Activated CD8-positive, alpha-beta T cell treated with anti-CD3 and anti-CD28 coated beads for 36 hours (primary cell): ENCODE measurements at regions not wholly inside any gene's neighbourhood (a gene's known extent, or its start where the extent isn't known, plus 50 kb on each side); places are given as distances from the start of the nearest gene placed in this dataset.

ENCODE experiments used
- ATAC-seq: fragments of 200-7000 bp; cut with Tn5 transposase; one replicate; pipeline ENCODE4 v1.10.0; 2021; ENCODE audit warnings: mild to moderate bottlenecking, moderate library complexity
- CTCF ChIA-PET: fragments of 350-600 bp; sonication (Branson Sonifier 250); formaldehyde crosslinking; loops from one replicate; lab custom pipeline; 2021; ENCODE audit warnings: antibody characterized with exemption; lab: Charles Lee
- POLR2A ChIA-PET: fragments of 350-600 bp; sonication (Branson Sonifier 250); formaldehyde crosslinking; loops from one replicate; lab custom pipeline; 2021; ENCODE audit warnings: antibody characterized with exemption; lab: Charles Lee
- DNase-seq: peaks from one replicate; pipeline ENCODE4 v3.0.0-alpha.2; 2020
- H3K27ac Mint-ChIP-seq: one replicate; pipeline ENCODE4 v1.8.0; 2021; ENCODE audit warnings: mild to moderate bottlenecking, mixed read lengths
- H3K27me3 Mint-ChIP-seq: one replicate; pipeline ENCODE4 v1.8.0; 2021; ENCODE audit warnings: mixed read lengths
- H3K36me3 Mint-ChIP-seq: one replicate; pipeline ENCODE4 v1.8.0; 2021; ENCODE audit warnings: low read depth, mixed read lengths
- H3K4me1 Mint-ChIP-seq: one replicate; pipeline ENCODE4 v1.8.0; 2021; ENCODE audit warnings: low read depth, mixed read lengths
- H3K4me3 Mint-ChIP-seq: one replicate; pipeline ENCODE4 v1.8.0; 2021; ENCODE audit warnings: mild to moderate bottlenecking, moderate library complexity, mixed read lengths
- H3K9me3 Mint-ChIP-seq: one replicate; pipeline ENCODE4 v1.8.0; 2021; ENCODE audit warnings: mixed read lengths
- intact Hi-C: fragments of 100-400 bp; cut with micrococcal nuclease; formaldehyde crosslinking; loops from one replicate; pipeline ENCODE4 v1.10.0; 2022
- TF ChIP-seq, protein P1 (sequence below): fragments of 200-600 bp; IDR thresholded peaks from one replicate; pipeline ENCODE4 v1.8.0; 2022; ENCODE audit warnings: antibody characterized with exemption, mild to moderate bottlenecking

DNA sequence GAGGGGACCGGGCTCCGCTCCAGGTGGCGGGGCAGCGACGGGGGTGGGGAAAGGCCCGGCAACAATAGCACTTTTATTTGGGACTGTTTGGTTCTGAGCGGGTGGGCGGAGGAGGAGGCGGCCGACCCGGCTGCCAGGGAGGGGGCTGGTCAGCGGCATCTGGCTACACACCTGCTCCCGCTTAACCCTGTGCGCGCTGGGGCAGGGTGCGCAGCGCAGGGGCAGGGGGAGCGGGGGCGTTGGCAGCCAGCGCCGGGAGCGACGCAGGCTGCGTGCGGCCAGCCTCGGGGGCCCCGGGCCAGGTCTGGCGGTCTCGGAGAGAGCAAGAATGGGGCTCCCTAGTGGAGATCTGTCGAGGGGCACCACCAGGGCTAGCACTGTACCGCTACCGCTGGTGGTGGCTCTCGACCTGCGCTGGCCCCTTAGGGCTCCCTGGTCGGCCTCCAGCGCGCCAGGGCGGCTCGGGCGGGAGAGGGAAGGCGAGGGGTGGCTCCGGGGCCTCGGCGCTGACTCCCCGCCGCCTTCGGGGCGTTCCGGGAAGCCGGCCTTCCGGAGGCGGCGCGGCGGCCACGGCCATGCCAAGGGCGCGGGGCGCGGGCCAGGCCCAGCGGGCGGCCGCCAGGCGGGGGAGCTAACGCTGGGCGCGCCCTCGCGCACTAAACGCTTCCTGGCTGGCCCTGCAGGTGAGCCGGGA is 92.4 kb downstream of the NCR2 start:
- Mint-ChIP-seq H3K4me1 (peaks cover 14% of the 10 kb centered on the region), H3K27me3 (peaks cover 22% of the 10 kb centered on the region), H3K9me3 (no peaks in the 10 kb centered on the region), H3K4me3 (peak overlapping the region; percentile 34), H3K36me3 (no peaks in the 10 kb centered on the region), H3K27ac (no peak overlapping the region)
- TF ChIP-seq, protein P1, sequence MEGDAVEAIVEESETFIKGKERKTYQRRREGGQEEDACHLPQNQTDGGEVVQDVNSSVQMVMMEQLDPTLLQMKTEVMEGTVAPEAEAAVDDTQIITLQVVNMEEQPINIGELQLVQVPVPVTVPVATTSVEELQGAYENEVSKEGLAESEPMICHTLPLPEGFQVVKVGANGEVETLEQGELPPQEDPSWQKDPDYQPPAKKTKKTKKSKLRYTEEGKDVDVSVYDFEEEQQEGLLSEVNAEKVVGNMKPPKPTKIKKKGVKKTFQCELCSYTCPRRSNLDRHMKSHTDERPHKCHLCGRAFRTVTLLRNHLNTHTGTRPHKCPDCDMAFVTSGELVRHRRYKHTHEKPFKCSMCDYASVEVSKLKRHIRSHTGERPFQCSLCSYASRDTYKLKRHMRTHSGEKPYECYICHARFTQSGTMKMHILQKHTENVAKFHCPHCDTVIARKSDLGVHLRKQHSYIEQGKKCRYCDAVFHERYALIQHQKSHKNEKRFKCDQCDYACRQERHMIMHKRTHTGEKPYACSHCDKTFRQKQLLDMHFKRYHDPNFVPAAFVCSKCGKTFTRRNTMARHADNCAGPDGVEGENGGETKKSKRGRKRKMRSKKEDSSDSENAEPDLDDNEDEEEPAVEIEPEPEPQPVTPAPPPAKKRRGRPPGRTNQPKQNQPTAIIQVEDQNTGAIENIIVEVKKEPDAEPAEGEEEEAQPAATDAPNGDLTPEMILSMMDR: no peak
- POLR2A ChIA-PET: interaction anchor here (2.5 kb wide), 1 partner anchor 11 kb away, joined by 7 read pairs; no protein-coding TSS in a partner anchor
- DNase-seq (peak; percentile 43), ATAC-seq (peak; percentile 32)
- CTCF ChIA-PET: interaction anchor here (1.0 to 1.4 kb wide), 2 partner anchors 15 to 121 kb away, joined by 3 read pairs; no protein-coding TSS in a partner anchor
- intact Hi-C loops: loop anchor here (5.0 to 10.0 kb wide), 2 partner anchors 55 to 117 kb away; partner anchors contain the start of gene FOXP4

DNA sequence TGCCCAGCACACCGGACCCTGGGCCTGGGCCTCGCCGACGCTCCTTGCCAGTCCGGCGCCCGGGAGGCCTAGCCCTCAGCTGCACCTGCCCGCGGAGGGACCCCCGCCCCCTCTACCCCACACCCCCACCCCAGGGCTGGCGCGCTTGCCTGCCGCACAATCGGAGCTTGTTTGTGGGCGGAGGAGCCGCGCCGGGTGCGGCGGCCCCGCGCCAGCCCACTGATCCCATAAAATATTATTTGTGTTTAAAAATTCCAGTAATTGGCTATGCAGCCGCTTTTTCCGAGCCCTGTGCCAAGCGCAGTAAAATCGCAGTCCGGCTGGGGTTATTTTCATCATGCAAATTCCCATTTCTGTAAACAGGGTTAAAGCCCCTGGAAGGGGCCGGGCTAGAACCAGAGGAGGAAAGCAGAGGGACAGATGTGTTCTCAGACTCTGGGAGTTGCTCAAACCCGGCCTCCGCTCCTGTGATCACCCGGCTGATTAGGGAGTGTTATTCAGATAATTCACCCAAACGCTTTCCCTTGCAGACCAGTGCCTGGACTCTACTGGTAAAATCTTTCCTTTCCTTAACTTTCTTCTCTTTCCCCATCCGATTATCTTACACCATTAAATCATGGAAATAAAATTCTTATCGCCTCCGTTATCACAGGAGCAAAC is 93.1 kb downstream of the NCR2 start:
- no peaks in the 10 kb centered on the region for H3K36me3 Mint-ChIP-seq
- no peak overlapping the region for H3K27ac Mint-ChIP-seq
- ChIA-PET CTCF (interaction anchor here (1.0 to 1.4 kb wide), 2 partner anchors 14 to 120 kb away, joined by 3 read pairs; no protein-coding TSS in a partner anchor), POLR2A (interaction anchor here (2.5 kb wide), 1 partner anchor 10 kb away, joined by 7 read pairs; no protein-coding TSS in a partner anchor)
- peaks cover 20% of the 10 kb centered on the region for H3K27me3 Mint-ChIP-seq
- DNase-seq: no peak
- H3K4me3 Mint-ChIP-seq: peak overlapping the region; percentile 9
- no peak for ATAC-seq
- intact Hi-C loops: loop anchor here (5.0 to 10.0 kb wide), 2 partner anchors 56 to 116 kb away; partner anchors contain the start of gene FOXP4
- peaks cover 14% of the 10 kb centered on the region for H3K4me1 Mint-ChIP-seq
- H3K9me3 Mint-ChIP-seq: no peaks in the 10 kb centered on the region
- TF ChIP-seq, protein P1: no peak

DNA sequence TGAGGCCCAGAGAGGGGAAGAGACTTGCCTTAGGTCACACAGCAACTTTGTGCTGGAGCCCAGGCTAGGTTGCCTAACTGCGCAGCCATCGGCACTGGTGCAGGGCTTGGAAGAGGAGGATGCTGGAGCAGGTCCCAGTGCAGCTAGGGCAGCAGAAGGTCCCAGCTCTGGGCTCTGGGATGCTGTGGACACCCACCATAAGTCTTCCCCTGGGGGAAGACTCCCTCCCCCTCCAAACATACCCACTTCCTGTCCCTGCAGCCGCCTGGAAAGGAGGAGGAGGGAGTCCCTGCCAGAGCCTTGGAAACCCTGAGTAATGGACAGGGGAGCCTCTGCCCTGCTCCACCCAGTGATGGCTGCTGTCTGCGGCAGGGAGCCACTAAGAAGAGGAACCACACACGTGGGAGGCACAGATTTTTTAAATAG is 93.6 kb downstream of the NCR2 start:
- H3K9me3 Mint-ChIP-seq: no peaks in the 10 kb centered on the region
- DNase-seq: peak; percentile 81
- H3K27me3 Mint-ChIP-seq: peaks cover 19% of the 10 kb centered on the region
- no peaks in the 10 kb centered on the region for H3K36me3 Mint-ChIP-seq
- TF ChIP-seq, protein P1: no peak
- peaks cover 14% of the 10 kb centered on the region for H3K4me1 Mint-ChIP-seq
- CTCF ChIA-PET: interaction anchor here (1.0 to 1.4 kb wide), 2 partner anchors 13 to 120 kb away, joined by 3 read pairs; no protein-coding TSS in a partner anchor
- H3K27ac Mint-ChIP-seq: no peak overlapping the region
- intact Hi-C loops: loop anchor here (5.0 to 10.0 kb wide), 2 partner anchors 57 to 116 kb away; partner anchors contain the start of gene FOXP4
- H3K4me3 Mint-ChIP-seq: peak overlapping the region; percentile 9
- peak; percentile 80 for ATAC-seq
- POLR2A ChIA-PET: interaction anchor here (2.5 kb wide), 1 partner anchor 10 kb away, joined by 7 read pairs; no protein-coding TSS in a partner anchor

GRCh38 chr6:41429506-41430504 is 94.4 kb downstream of the NCR2 start:
- no peak for DNase-seq
- TF ChIP-seq, protein P1: no peak
- ChIA-PET POLR2A (interaction anchor here (2.5 kb wide), 1 partner anchor 9 kb away, joined by 7 read pairs; no protein-coding TSS in a partner anchor), CTCF (interaction anchor here (1.3 to 1.4 kb wide), 2 partner anchors 62 to 119 kb away, joined by 3 to 4 read pairs; no protein-coding TSS in a partner anchor)
- no peaks in the 10 kb centered on the region for H3K36me3 Mint-ChIP-seq
- ATAC-seq: no peak
- H3K4me1 Mint-ChIP-seq: peaks cover 14% of the 10 kb centered on the region
- no peak overlapping the region for H3K4me3 Mint-ChIP-seq
- peaks cover 19% of the 10 kb centered on the region for H3K27me3 Mint-ChIP-seq
- intact Hi-C loops: loop anchor here (5.0 to 10.0 kb wide), 2 partner anchors 58 to 115 kb away; partner anchors contain the start of gene FOXP4
- no peaks in the 10 kb centered on the region for H3K9me3 Mint-ChIP-seq
- no peak overlapping the region for H3K27ac Mint-ChIP-seq
